ENCODE measurements at regions not wholly inside any gene's neighbourhood (a gene's known extent, or its start where the extent isn't known, plus 50 kb on each side); places are given as distances from the start of the nearest gene placed in this dataset.

GRCh38 chr19:21608571-21608970 is 103.2 kb downstream of the ZNF429 start:
- no peak overlapping the region for H3K4ac ChIP-seq (replicated peaks; ENCODE audit: insufficient read length, low read depth, low read length)
- no peak overlapping the region for H2AFZ ChIP-seq (ENCODE audit: low read length)
- no peaks in the 10 kb centered on the region for H3K9me3 ChIP-seq (ENCODE audit: insufficient read depth in 2 of 2, low read depth in 1 of 2, low read length in 1 of 2)
- no peak overlapping the region for H2BK20ac ChIP-seq (ENCODE audit: low read length)
- no peak overlapping the region for H3K14ac ChIP-seq (ENCODE audit: insufficient read length)
- no peak overlapping the region for H4K5ac ChIP-seq (ENCODE audit: insufficient read length, low read depth, low read length)
- CTCF ChIA-PET (ENCODE audit: partially characterized antibody), result interaction anchor here (0.6 to 1.1 kb wide), 3 partner anchors 89 to 124 kb away, joined by 3 to 4 read pairs (median 4); no protein-coding TSS in a partner anchor
- H4K8ac ChIP-seq (ENCODE audit: extremely low read depth, insufficient read depth, low read length), result no peak overlapping the region
- no peak overlapping the region for H3K9ac ChIP-seq (replicated peaks in 1 of 4; ENCODE audit: extremely low read depth in 1 of 4, low read depth in 3 of 4, low read length in 3 of 4)
- H3K56ac ChIP-seq (replicated peaks; ENCODE audit: insufficient read length, low read depth, low read length), result no peak overlapping the region
- H3K27me3 ChIP-seq (replicated peaks in 1 of 4; ENCODE audit: control insufficient read depth in 3 of 4, extremely low read depth in 1 of 4, insufficient read depth in 3 of 4, low read length in 3 of 4), result no peaks in the 10 kb centered on the region
- H2BK15ac ChIP-seq (ENCODE audit: low read length), result no peak overlapping the region
- no peak overlapping the region for H2BK5ac ChIP-seq (ENCODE audit: low read depth, low read length)
- no peak overlapping the region for H2BK12ac ChIP-seq (ENCODE audit: low read depth, low read length)
- no peaks in the 10 kb centered on the region for H3K36me3 ChIP-seq (ENCODE audit: control insufficient read depth in 2 of 4, insufficient read depth in 4 of 4, low read length in 3 of 4)
- H3K23ac ChIP-seq (ENCODE audit: insufficient read length), result no peak overlapping the region
- TF ChIP-seq TAF7 (optimal IDR thresholded peaks at IDR 0.05; ENCODE audit: borderline replicate concordance, low read depth, low read length), result no peak
- no peak for TF ChIP-seq EP300 (IDR thresholded peaks at IDR 0.05; ENCODE audit: borderline replicate concordance in 1 of 2, low read depth in 2 of 2, low read length in 2 of 2)
- TF ChIP-seq MAX (IDR thresholded peaks at IDR 0.05), result no peak
- no peak for TF ChIP-seq JUN (IDR thresholded peaks at IDR 0.05; ENCODE audit: low read depth, low read length)
- no peak for TF ChIP-seq KDM5A (IDR thresholded peaks at IDR 0.05; ENCODE audit: low read length)
- TF ChIP-seq TBP (IDR thresholded peaks at IDR 0.05; ENCODE audit: low read depth, low read length), result no peak
- TF ChIP-seq SUZ12 (IDR thresholded peaks at IDR 0.05; ENCODE audit: low read length), result no peak
- TF ChIP-seq SIX5 (IDR thresholded peaks at IDR 0.05; ENCODE audit: low read depth, low read length), result no peak
- TF ChIP-seq FOSL1 (IDR thresholded peaks at IDR 0.05; ENCODE audit: insufficient read depth, low read depth, low read length), result no peak
- no peak for TF ChIP-seq USF2 (IDR thresholded peaks at IDR 0.05; ENCODE audit: low read length)
- TF ChIP-seq SP2 (IDR thresholded peaks at IDR 0.05; ENCODE audit: low read length), result no peak
- WGBS, 2 experiments (ENCODE audit: extremely low coverage in 1 of 2, insufficient coverage in 1 of 2, insufficient read length in 1 of 2, insufficient replicate concordance in 2 of 2, low coverage in 1 of 2, low lambda C conversion rate in 2 of 2, missing lambda C conversion rate in 1 of 2), result 94% methylated on average over 2 of the region's 2 CpGs; no CpG with 5 or more reads in 1 of the 2 experiments
- H4K20me1 ChIP-seq (replicated peaks in 1 of 2; ENCODE audit: control insufficient read depth in 1 of 2, insufficient read depth in 2 of 2, low read length in 2 of 2), result no peaks in the 10 kb centered on the region
- H3K27ac ChIP-seq (ENCODE audit: low read depth, low read length), result no peak overlapping the region
- POLR2A ChIA-PET (ENCODE audit: partially characterized antibody), result no interaction called here
- H2BK120ac ChIP-seq (replicated peaks; ENCODE audit: low read depth, low read length), result no peak overlapping the region
- H3K23me2 ChIP-seq (ENCODE audit: low read depth, low read length), result 0 out of 2 replicates have a peak, but pooled peaks cover 3% of the 10 kb centered on the region
- no peaks in the 10 kb centered on the region for H3K79me1 ChIP-seq (ENCODE audit: low read depth, low read length)
- no peak overlapping the region for H3K4me3 ChIP-seq (ENCODE audit: extremely low read depth in 1 of 4, insufficient read depth in 2 of 4, low read depth in 3 of 4, low read length in 4 of 4)
- no peak overlapping the region for H2AK5ac ChIP-seq (ENCODE audit: low read depth, low read length)
- H3K4me1 ChIP-seq (replicated peaks in 1 of 4; ENCODE audit: control insufficient read depth in 3 of 4, insufficient read depth in 4 of 4, low read length in 3 of 4), result peaks cover 10 to 15% (median 12%) of the 10 kb centered on the region in 4 experiments; a peak in 6 of 7 replicates
- DNase-seq (ENCODE audit: low read depth in 1 of 2, low spot score in 2 of 2), result no peak
- no peak for FAIRE-seq
- H4K91ac ChIP-seq (replicated peaks; ENCODE audit: insufficient read length, low read length), result no peak overlapping the region
- H3K4me2 ChIP-seq (ENCODE audit: insufficient read depth in 1 of 2, low read depth in 2 of 2, low read length in 2 of 2), result no peak overlapping the region
- no peaks in the 10 kb centered on the region for H3K79me2 ChIP-seq (ENCODE audit: control insufficient read depth in 1 of 2, insufficient read depth in 2 of 2, low read length in 2 of 2)
- H3K18ac ChIP-seq (ENCODE audit: extremely low read depth, low read length), result no peak overlapping the region; the same call in 1 of the 2 replicates
